Thyroid gland (tissue), 4 donors: ENCODE measurements at regions not wholly inside any gene's neighbourhood (a gene's known extent, or its start where the extent isn't known, plus 50 kb on each side); places are given as distances from the start of the nearest gene placed in this dataset.

Experiments
- DNase-seq, 2 donors: peaks; one replicate each; pipeline ENCODE4 v3.0.0-alpha.2; 2019
- H3K27ac ChIP-seq, 3 donors: fragments of 200-600 bp; sonication (generic); 1 replicate in 2 of 3; 2 replicates in 1 of 3; pipeline ENCODE4 v1.5.1; 2016 to 2019; ENCODE audit warnings: mild to moderate bottlenecking in 1 of 3, moderate library complexity in 1 of 3
- H3K27me3 ChIP-seq: fragments of 200-600 bp; sonication (generic); one replicate; pipeline ENCODE4 v1.5.1; 2019
- H3K36me3 ChIP-seq, 2 donors: fragments of 200-600 bp; sonication (generic); one replicate each; pipeline ENCODE4 v1.5.1; 2016 to 2019
- H3K4me1 ChIP-seq, 2 donors: fragments of 200-600 bp; sonication (generic); one replicate each; pipeline ENCODE4 v1.5.1; 2017 to 2019
- H3K4me3 ChIP-seq, 3 donors: fragments of 200-600 bp; sonication (generic); replicated peaks in 1 of 3; 1 replicate in 2 of 3; 2 replicates in 1 of 3; pipeline ENCODE4 v1.5.1; 2016; ENCODE audit warnings: mild to moderate bottlenecking in 1 of 3
- H3K9me3 ChIP-seq: fragments of 200-600 bp; sonication (generic); one replicate; pipeline ENCODE4 v1.5.1; 2017
- CTCF ChIP-seq, 6 experiments: fragments of 200-600 bp in 3 of 6; fragments of 450-650 bp in 3 of 6; sonication (generic) in 3 of 6; IDR thresholded peaks; one replicate each; pipeline ENCODE4 v1.5.1; 2016 to 2019; ENCODE audit warnings: antibody characterized with exemption in 6 of 6, mild to moderate bottlenecking in 2 of 6, inconsistent platforms in 1 of 6, moderate library complexity in 1 of 6
- POLR2A ChIP-seq, 2 donors: fragments of 450-650 bp; IDR thresholded peaks; one replicate each; pipeline ENCODE4 v1.6.1; 2017; ENCODE audit warnings: antibody characterized with exemption in 2 of 2, mild to moderate bottlenecking in 2 of 2, moderate library complexity in 1 of 2
- WGBS, 2 donors: methylation state at CpG; one replicate each; pipeline ENCODE4 v1.1.5; 2017; 5-methylcytosine and 5-hydroxymethylcytosine counted together
- intact Hi-C: fragments of 100-400 bp; cut with DNase I; formaldehyde crosslinking; loops from one replicate; pipeline ENCODE4 v1.15.1; 2023

GRCh38 chr9:75461183-75461582 lies 372.9 kb downstream of the OSTF1 start:
- H3K27ac ChIP-seq: no peak overlapping the region
- TF ChIP-seq POLR2A (IDR thresholded peaks at IDR 0.05) (no peak), CTCF (IDR thresholded peaks at IDR 0.05) (no peak)

GRCh38 chr9:75462866-75463265 lies 374.6 kb downstream of the OSTF1 start:
- WGBS, 2 donors: 52 to 68% methylated on average over 1 of the region's 1 CpG
- no peak overlapping the region for H3K4me3 ChIP-seq
- no peak for DNase-seq
- TF ChIP-seq CTCF (IDR thresholded peaks at IDR 0.05) (no peak), POLR2A (IDR thresholded peaks at IDR 0.05) (no peak)
- intact Hi-C loops: no loop called here
- no peak overlapping the region for H3K27ac ChIP-seq
- no peaks in the 10 kb centered on the region for H3K27me3 ChIP-seq
- H3K4me1 ChIP-seq: peaks cover 6 to 7% of the 10 kb centered on the region in 2 donors
- no peaks in the 10 kb centered on the region for H3K9me3 ChIP-seq
- no peaks in the 10 kb centered on the region for H3K36me3 ChIP-seq

More at GRCh38 chr9:75461183-75461582, 372.9 kb downstream of the OSTF1 start:
- intact Hi-C loops: no loop called here
- no peaks in the 10 kb centered on the region for H3K27me3 ChIP-seq
- no peaks in the 10 kb centered on the region for H3K36me3 ChIP-seq
- H3K4me1 ChIP-seq: peaks cover 6 to 8% of the 10 kb centered on the region in 2 donors
- no peak overlapping the region for H3K4me3 ChIP-seq
- peak in 1 of 2 donors; percentile 21 for DNase-seq
- H3K9me3 ChIP-seq: no peaks in the 10 kb centered on the region

- TF ChIP-seq POLR2A (IDR thresholded peaks at IDR 0.05) (no peak), CTCF (IDR thresholded peaks at IDR 0.05) (no peak)
- H3K36me3 ChIP-seq: no peaks in the 10 kb centered on the region
- H3K27ac ChIP-seq: no peak overlapping the region
- no peaks in the 10 kb centered on the region for H3K27me3 ChIP-seq
- intact Hi-C loops: no loop called here
- DNase-seq: no peak
- H3K9me3 ChIP-seq: no peaks in the 10 kb centered on the region
- peaks cover 6 to 7% of the 10 kb centered on the region in 2 donors for H3K4me1 ChIP-seq
- H3K4me3 ChIP-seq: no peak overlapping the region
Observed at GRCh38 chr9:75463871-75464270, 375.6 kb downstream of the OSTF1 start.

- intact Hi-C loops: no loop called here
- no peak overlapping the region for H3K27ac ChIP-seq
- H3K4me3 ChIP-seq: no peak overlapping the region
- no peaks in the 10 kb centered on the region for H3K9me3 ChIP-seq
- H3K36me3 ChIP-seq: no peaks in the 10 kb centered on the region
- H3K27me3 ChIP-seq: no peaks in the 10 kb centered on the region
- 94 to 97% methylated on average over 4 of the region's 4 CpGs for WGBS, 2 donors
- TF ChIP-seq CTCF (IDR thresholded peaks at IDR 0.05) (no peak), POLR2A (IDR thresholded peaks at IDR 0.05) (no peak)
- DNase-seq: no peak
- H3K4me1 ChIP-seq: peaks cover 6 to 7% of the 10 kb centered on the region in 2 donors
Observed at GRCh38 chr9:75464726-75465125, 376.4 kb downstream of the OSTF1 start.

- intact Hi-C loops: no loop called here
- no peaks in the 10 kb centered on the region for H3K36me3 ChIP-seq
- no peak overlapping the region for H3K4me3 ChIP-seq
- no peak for DNase-seq
- no peak overlapping the region for H3K27ac ChIP-seq
- no peaks in the 10 kb centered on the region for H3K27me3 ChIP-seq
- TF ChIP-seq CTCF (IDR thresholded peaks at IDR 0.05) (no peak), POLR2A (IDR thresholded peaks at IDR 0.05) (no peak)
- no peaks in the 10 kb centered on the region for H3K9me3 ChIP-seq
- 85 to 96% methylated on average over 2 of the region's 2 CpGs for WGBS, 2 donors
- no peaks in the 10 kb centered on the region for H3K4me1 ChIP-seq
Observed at GRCh38 chr9:75467142-75467541, 378.8 kb downstream of the OSTF1 start.
